ENCODE measurements at regions not wholly inside any gene's neighbourhood (a gene's known extent, or its start where the extent isn't known, plus 50 kb on each side); places are given as distances from the start of the nearest gene placed in this dataset.
"Not testable (repeated sequence)": the region's sequence is repeated elsewhere in the genome, so short reads cannot be mapped to it uniquely, and the experiment has no call there.

DNA sequence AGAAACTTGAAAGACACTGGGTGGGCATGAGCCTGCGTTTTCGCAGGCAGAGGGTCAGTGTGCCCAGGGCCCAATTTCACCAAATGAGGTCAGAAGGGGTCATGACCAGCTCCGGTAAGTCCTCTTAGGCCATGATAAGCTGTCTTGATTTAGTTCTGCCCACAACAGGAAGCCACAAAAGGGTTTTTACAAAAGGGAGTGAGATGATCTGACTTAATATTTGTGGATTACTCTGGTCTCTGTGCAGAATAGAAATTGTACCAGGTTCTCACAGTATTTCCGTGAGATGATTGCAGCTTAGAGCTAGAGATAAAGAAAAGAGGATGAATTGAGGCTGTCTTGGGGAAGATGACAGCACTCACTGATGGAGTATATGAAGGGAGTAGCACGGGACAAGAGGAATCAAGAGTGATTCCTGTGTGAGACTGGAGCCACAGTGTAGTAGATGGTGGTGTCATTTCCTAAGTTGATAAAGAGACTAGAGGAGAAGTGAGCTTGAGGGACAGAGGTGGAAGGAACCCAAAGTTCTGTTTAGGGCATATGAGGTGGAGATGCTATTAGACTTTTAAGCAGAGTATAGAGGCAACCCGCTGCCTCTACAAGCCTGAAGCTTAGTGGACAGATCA, 288.3 kb upstream of the AMIGO2 start:
- DNase-seq, result no peak

DNA sequence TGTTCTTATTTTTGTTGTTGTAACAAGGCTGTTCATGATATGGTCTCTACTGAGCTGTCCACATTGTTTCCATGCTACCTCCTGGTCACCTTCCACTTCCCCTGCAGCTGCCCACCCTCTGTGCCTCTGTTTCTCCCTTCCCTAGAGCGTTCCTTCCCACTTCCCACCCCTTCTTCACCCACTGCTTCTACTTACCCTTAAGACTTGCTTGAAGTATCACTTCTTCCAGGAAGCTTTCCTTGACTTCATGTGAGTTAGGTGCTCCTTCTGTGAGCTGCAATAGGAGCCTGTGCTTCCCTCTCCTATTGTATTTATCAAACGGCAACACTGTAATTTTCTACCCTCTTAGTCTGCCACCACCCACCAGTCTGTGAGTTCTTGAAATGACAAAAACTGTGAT, 286.8 kb upstream of the AMIGO2 start:
- DNase-seq, result no peak

DNA sequence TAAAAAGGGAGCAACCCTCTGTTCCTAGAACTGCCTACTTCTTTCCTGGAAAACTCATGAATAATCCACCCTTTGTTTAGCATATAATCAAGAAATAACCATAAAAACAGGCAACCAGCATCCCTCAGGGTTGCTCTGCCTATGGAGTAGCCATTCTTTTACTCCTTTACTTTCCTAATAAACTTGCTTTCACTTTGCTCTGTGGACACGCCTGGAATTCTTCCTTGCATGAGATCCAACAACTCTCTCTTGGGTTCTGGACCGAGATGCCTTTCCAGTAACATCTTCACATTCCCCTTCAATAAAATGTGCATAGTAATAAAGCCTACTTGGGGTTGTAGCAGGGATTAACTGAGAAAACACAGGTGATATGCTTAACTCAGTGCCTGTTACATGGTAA, 286.4 kb upstream of the AMIGO2 start:
- no peak for DNase-seq

DNA sequence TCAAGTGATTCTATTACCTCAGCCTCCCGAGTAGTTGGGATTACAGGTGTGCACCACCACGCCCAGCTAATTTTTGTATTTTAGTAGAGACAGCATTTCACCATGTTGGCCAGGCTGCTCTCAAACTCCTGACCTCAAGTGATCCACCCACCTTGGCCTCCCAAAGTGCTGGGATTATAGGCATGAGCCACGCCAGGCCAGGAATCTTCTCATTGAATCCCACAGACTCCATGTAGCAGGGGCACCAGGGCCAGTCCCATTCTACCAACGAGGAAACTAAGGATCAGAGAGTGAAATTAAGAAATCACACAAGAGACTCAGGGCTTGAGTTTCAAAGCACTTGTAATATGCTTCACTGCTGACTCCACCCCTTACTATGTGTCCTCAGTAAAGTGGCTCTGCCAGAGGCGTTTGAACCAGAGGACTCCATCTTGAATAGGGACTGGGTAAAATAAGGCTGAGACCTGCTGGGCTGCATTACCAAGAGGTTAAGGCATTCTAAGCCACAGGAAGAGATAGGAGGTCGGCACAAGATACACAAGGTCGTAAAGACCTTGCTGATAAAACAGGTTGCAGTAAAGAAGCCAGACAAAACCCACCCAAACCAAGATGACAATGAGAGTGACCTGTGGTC, 285.8 kb upstream of the AMIGO2 start:
- DNase-seq, result not testable (repeated sequence)

DNA sequence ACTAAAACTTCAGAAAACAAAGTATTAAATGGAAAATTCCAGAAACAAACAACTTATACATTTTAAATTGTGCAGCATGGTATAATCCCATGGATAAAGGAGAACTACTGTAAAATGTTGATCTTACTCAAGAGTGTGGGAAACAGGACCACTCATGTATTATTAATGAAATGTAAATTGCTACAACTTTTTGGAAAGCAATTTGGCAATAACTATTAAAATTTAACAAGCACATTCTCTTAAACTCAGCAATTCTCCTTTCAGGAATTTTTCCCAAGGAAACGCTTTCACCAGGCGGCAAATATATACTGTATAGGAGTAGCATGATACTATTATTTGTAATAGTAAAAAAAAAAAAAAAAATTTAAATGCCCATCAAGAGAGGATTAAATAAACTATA, 284.5 kb upstream of the AMIGO2 start:
- no peak for DNase-seq

DNA sequence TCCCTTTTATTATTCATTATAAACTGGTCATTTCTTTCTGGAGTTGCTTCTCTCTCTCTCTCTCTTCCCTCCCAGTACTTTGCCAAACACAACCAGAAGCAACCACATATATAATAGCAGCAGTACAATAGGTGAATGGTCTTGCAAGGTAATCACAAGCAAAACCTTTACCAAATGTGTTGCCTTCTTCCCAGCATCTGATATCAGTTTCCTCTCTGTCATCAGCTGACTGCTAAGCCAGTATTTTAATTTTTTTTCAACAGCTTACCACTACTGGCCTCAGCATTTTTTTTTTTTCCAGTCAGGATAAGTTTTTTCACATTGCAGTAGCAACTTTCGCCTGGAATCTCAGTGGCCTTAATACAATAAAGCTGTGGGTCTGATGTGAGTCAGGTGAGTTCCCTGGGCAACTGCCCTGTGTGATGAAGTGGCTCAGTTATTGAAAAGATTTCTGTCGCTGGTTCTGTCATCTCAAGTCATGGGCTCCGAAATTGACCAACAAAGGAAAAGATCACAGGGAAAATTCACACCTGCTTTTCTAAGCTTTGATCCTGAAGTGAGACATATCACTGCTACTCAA, 282.5 kb upstream of the AMIGO2 start:
- DNase-seq, result no peak

DNA sequence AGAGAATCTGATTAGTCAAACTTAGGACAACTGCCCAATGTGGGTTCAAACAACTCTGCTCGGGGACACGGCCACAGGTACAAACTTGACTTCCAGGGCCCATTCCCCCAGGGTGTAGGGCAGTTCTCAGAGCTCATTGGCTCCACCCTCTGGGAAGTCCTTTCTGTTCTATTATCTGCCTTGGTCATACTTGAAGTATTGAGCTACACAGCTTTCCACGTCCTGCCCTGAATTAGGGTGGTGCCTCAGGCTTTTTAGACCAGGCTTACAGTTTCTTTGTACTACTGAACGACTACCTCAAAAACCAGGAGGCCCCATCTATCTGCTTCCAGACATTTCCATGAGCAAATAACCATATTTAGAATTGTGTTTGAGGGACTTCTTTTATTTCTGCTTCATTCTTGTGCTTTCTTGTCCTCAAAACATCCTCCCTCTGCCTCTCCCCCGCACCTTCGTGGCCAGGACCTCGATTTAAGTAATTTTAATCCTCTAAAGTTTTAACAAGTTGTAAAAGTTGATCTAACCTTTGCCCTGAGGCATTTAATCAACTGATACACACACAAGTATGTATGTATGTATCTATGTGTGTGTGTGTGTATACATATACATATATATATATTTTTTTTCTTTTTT, 281.7 kb upstream of the AMIGO2 start:
- no peak for DNase-seq

DNA sequence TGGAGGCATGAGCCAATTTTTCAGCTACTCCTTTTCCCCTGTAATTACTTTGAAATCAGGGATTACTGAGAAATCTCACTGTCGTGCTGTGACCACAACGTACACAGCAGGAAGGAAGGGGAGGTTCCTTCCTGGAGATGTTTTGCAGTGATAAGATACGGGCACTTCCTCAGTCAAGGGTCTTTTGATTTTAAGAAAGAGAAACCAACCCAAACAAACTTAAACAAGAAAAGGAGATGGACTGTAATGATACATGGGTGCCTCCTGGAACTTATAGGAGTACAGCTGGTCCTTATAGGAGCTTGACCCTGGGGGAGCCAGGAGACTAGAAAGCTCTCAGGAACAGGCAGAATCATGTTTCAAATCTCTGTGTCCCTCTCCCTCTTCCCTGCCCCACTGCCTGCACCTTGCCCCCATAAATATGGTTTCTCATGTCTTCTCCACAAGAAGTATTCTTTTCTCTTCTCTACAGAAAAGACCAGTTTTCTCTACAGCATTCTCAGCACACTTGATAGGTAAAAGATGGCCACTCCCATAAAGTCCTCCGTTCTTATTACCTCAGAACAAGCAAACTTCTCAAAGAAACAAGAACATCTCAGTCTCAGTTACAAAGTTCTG, 281.1 kb upstream of the AMIGO2 start:
- no peak for DNase-seq

DNA sequence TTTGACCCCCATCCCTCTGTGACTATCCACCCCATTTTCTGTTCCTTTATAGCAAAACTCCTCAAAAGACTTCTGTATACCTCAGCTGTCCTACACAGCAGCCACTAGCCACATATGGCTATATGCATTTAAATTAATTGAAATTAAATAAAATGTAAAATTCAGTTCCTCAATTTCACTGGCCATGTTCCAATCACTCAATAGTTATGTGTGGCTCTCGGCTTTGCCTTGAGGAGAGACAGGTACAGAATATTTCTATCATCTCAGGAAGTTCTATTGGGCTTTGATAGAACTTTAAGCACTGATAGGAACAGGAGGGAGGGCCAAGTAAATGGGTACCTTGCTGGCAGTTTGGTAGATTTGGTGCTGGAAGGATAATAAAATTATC, 280.3 kb upstream of the AMIGO2 start:
- DNase-seq, result no peak

DNA sequence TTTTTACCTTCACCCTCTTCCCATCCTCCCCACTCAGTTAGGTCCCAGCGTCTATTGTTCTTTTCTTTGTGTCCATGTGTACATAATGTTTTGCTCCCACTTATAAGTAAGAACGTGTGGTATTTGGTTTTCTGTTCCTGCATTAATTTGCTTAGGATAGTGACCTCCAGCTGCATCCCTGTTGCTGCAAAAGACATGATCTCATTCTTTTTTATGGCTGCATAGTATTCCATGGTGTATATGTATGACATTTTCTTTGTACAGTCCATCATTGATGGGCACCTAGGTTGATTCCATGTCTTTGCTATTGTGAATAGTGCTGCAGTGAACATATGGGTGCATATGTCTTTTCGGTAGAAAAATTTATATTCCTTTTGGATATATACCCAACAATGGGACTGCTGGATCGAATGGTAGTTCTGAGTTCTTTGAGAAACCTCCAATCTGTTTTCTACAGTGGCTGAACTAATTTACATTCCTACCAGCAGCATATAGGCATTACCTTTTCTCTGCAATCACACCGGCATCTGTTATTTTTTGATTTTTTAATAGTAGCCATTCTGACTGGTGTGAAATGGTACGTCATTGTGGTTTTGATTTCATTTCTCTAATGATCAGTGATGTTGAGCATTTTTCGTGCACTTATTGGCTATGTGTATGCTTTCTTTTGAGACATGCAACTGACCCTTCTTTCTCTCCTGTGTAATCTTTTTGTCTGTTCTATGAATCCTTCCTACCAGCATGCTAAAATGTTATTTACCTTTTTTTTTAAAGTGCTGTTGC, 279.7 kb upstream of the AMIGO2 start:
- DNase-seq, result no peak

DNA sequence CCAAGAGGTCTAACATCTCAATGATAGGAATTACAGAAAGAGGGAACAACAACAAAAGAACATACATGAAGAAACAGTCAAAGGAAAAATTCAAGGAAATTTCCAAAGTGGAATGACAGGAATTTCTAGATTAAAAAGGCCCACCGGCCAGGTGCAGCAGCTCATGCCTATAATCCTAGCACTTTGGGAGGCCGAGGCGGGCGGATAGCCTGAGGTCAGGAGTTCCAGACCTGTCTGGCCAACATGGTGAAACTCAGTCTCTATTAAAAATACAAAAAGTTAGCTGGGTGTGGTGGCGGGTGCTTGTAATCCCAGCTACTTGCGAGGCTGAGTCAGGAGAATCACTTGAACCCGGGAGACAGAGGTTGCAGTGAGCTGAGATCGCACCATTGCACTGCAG, 277.2 kb upstream of the AMIGO2 start:
- DNase-seq, result not testable (repeated sequence)

DNA sequence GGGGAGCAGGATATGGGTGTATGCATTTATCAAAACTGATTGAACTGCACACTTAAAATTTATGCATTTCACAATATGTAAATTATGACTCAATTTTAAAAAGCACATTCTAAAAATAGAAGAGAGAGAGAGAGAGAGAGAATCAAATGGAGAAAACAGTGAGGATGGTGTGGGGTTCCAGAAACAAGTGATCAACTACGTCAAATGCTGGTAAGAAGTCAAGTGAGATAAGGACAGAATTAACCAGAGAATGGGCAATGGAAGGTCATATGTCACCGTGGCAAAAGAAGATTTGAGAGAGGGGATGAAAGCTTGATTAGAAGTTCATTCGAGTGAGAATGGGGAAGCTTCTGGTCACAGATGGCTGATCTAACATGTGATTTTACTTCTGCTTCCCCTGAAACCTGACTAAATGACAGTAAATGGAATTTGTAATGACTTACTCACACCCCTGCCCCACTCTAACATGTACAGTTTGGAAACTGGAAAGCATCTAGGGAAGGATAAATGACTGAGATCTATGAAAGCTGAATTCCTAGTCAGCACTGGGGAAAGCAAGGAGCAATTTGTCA, 276.5 kb upstream of the AMIGO2 start:
- DNase-seq, result no peak

DNA sequence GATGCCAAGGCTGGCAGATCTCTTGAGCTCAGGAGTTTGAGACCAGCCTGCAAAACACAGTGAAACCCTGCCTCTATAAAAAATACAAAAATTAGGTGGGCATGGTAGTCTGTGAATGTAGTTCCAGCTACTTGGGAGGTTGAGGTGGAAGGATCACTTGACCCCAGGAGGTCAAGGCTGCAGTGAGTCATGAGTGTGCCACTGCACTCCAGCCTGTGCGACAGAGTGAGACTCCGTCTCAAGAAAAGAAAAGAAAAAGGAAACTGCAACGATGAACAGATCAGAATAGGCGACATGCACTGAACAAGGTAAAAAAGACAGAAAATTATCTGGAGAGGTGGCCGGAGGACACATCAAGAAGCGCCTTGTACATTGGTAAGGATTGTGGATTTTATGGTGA, 273.7 kb upstream of the AMIGO2 start:
- no peak for DNase-seq

DNA sequence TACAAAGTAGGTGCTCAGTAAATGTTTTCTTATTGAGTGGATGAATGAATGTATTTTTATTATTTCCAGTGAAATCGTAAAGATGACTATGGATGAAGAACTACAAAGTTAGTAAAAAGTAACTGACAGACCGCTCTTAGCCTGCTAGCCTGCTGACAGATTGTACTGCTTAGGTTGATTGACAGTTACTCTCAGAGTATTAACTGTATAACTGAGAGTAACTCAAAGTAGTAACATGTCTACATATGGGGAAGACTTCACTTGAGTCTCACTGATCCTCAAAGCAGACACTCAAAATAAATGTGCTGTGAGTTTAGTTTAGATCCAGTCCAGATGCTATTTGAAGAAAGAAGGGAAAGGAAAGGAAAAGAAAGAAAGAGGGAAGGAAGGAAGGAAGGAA, 272.3 kb upstream of the AMIGO2 start:
- no peak for DNase-seq

DNA sequence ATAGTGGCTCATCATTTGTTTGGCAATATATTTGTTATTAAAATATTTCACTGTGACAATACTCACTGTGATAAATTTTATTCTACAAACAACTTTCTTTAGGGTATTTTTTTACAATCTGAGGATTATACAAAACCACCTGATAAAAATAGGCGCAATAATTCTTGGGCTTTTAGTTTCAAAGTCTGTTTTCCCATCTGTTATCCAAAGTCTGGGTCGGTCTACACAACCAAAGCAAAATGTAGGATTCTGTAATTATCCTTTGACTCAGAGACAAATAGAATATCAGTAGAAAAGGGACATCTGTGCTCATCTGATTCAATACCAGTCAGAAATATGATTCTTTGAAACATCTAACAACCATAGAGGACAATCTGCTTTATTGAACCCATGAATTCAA, 271.8 kb upstream of the AMIGO2 start:
- no peak for DNase-seq

DNA sequence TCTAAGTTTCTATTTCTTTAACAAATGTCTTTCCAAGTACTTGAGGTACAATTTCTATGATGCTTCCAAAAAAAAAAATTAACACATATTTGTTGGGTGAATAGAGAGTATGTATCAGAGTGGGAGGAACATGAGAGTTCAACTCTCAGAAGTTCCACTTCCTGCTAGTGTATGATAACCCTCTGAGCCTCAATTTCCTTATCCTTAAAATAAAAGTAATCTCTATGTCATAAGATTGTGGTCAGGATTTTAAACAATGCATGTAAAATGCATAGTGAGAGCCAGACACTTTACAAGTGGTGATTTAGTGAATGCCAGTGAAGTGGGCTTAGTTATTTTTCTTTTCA, 270.3 kb upstream of the AMIGO2 start:
- DNase-seq, result no peak

DNA sequence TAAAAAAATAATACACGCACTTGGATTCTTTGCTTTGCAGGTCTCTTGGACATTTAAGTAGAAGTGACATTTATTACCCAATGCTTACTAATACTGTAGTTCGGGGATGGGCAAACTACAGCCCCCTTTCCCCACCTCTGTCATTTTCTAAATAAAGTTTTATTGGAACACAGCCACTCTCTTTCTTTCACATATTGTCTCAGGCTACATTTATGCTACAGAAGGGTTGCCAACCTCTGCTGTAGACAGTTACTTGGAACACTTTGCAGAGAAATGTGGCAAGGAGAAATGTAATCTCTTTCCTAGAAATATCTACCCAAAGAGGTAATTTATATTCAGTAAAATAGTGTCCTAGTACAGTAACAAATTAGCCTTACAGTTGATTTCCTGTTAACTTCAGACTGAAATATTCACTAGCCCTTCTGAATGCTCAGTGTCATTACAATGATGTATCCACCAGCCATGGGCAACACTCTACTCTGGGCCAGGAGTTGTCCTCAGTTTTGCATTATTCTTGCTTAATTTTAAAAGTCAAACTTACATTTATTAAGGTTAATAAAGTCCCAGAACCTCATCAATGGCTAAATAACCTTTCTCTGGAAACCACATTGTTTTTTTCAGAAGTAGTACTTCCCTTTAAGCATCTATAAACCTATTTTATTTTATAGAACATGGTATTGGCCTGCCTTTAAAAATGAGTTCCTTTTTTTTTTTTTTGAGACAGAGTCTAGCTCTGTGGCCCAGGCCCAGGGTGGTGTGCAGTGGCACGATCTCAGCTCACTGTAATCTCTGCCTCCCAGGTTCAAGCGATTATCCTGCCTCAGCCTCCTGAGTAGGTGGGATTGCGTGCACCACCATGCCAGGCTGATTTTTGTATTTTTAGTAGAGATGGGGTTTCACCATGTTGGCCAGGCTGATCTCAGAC, 269.6 kb upstream of the AMIGO2 start:
- no peak for DNase-seq

DNA sequence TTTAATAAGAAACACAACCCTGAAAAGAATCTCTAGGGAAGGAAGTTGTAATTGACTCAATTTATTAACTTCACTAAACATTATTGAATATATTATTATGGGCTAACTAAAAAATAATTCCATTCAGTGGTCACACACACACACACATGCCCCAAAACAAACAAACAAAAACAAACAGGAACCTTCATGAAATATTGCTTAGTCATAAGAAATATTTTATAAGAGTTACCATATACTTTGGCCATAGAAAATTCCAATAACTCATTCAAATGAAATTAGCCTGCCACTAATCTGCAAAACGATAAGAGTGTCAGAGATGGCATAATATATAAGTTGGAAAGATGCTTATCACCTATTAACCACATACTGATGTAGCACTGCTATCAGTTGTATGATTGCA, 268.4 kb upstream of the AMIGO2 start:
- DNase-seq, result no peak

DNA sequence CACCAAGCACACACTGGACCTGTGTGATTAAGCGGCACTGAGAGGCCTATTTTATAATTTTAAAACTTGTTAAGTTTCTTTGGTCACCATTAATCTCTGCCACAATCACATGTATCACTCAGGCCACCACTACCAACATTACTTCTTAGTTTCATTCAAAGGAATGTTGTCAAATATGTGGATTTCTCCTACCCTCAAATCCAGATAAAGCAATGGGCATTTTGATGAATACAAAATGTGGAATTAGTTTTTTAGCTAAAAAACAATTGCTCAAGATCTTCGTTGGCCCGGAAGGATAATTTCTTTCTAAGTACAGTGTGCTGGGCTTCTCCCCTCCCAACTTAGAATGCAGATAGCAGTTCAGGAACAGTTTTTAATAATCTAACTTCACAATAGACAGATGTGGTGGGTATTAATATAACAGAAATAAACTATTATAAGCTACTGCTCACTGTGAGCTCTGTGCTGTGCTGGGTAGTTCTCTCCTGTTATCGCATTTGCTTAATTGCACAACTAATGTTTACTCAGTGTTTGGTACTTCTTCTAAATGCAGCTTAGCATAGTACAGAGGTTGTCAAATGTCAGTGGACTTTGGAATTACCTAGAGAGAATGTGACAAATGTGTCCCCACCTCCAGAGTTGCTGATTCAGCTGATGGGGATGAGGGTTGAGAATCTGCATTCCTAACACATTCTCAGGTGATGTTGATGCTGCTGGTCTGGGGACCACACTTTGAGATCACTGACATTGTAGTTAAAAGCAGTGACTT, 266.7 kb upstream of the AMIGO2 start:
- DNase-seq, result no peak

DNA sequence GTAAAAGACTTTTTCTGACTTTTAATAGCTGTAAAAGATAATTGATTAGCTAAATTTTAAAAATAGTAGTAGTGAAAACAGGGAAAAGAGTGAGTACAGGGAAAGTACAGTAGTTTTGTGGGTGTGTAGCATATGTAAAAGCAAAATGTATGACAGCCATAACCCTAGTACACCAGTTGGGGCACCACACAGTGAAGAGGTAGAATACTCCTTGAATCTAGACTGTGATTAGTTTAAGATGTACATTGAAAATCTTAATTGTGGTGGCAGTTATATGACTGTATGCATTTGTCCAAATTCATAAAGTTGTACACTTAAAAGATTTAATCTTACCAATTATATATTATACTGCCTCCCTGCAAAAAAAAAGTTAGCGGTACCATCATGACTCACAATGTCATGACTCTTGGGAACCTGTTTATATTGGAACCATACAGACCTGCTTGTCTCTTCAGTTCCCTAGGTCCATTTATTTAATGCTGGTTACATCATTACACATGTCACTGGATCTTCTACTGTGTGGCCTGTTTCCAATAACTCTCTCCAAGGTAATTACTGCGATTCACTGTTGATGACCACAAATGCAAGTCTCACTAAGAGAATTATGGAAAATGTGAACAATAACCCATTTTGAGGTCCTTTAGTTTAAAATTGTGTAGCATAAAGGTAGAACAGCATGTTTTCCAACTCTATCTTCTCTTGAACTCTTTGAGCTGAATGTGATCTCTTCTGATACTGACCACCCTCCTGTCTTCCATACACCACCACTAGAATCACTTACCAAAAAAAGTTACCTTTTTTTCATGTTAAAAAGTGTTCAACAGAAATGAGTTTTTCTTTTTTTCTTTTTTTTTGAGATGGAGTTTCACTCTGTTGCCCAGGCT, 264.2 kb upstream of the AMIGO2 start:
- no peak for DNase-seq

Data from left hindlimb (tissue), 1 donor.